ACHN (cell line): ENCODE measurements at regions not wholly inside any gene's neighbourhood (a gene's known extent, or its start where the extent isn't known, plus 50 kb on each side); places are given as distances from the start of the nearest gene placed in this dataset.

ENCODE experiments used
- DNase-seq: peaks from one replicate; pipeline ENCODE4 v3.0.0-alpha.2; 2015
- in situ Hi-C: cut with HindIII; loops from 2 replicates; pipeline ENCODE4 v1.10.0; 2017; ENCODE audit warnings: low sequenced_read_pairs, low pct_ligation_motif_present, low pct_unique_long_range_greater_than_20kb

GRCh38 chr7:46518713-46519112, 597.6 kb upstream of the IGFBP3 start:
- in situ Hi-C loops, result no loop called here

GRCh38 chr7:46515844-46516590, 594.9 kb upstream of the IGFBP3 start:
- in situ Hi-C loops, result no loop called here
- no peak for DNase-seq

More at GRCh38 chr7:46518713-46519112, 597.6 kb upstream of the IGFBP3 start:
- DNase-seq, result no peak

DNA sequence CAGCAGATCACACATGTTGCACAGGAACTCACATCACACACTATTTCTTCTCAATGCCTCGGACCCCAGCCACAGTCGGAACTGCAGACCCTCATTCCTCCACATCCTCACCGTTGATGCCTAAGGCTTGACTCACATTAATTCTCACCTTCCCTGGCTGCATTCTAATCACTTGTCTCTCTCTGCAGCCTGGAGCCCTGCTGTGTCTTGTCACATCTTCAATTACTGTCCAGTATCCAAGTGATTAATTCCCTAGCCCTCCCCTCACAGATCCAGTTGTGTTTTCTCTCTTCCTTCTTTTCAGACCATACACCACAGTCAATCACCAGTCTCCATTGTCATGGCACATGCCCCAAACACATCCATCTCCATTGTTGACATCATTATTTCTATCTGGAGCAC, 592.4 kb upstream of the IGFBP3 start:
- no peak for DNase-seq
- in situ Hi-C loops, result no loop called here

DNA sequence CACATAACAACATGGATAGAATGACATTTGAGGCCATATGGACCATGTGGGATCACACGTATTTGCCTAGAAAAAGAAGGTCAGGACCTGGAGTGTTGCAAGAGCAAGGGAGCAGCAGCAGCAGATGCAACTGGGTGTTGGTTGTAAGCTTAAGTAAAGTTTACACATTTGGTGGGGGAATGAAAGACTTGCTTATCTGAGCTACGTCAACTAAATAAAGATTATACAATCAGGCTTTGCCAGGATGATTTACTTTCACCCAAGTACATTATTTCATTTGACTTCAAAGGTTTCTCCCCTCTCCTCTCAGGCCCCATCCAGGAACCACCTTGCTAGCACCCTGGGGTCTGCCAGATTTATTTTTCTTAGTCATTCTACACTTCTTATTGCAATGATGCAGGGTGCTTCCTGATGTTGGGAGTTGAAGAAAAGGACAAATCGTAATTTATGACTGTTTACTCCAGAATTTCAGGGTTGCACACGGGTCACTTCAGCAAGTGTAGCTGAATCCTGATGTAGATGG, 591.9 kb upstream of the IGFBP3 start:
- DNase-seq, result no peak
- in situ Hi-C loops, result no loop called here

DNA sequence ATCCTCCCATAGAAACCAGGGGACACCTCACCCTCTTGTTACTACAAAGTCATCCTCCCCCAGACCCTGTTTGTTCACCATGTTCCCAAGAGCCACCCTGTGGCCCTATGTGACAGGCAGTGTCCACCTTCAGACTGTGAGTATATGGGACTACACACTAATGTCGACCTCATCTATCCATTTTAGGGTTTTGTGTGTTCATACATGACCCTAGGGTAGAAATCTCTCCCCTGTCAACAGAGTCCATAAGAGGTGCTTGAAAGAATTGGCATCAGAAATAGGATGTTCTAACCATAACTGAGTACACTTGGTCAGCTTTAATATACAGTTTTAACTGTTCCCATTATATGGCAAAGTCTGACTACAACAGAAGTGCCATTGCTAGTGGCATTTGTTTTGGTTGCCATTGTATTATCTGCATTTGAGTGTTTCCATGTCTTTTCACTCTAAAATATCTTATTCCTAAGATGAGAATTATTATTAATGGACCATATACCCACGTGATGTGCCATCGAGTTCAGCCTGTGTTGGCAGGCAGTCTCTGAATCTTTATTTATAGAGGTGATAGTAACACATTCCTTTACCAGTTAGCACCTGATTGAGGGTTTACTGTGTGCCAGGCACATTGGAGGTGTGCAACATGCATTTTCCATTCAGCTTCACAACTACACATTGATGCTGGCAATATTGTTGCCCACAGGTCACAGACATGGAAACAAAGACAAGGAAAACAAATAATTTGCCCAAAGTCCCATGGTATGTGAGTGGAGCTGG, 590.6 kb upstream of the IGFBP3 start:
- DNase-seq, result no peak
- in situ Hi-C loops, result no loop called here

DNA sequence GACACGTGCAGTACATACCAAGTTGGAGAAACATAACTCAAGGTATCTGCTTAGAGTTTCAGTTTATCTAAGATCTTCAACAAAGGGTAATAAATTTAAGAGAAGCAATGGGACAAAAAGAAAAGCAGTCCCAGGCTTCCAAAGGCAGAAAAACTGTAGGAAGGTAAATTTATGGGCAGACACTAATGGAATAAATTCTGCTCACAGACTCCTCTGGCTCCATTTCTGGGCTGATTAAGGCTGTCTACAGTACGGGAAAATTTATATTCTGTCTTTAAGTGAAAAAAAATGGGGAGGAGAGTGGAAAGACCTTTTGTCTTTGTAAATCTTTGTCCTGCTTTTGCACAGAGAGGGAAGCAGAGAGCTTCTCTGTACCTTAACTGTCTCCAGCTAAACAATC, 587.5 kb upstream of the IGFBP3 start:
- in situ Hi-C loops, result no loop called here
- DNase-seq, result no peak

DNA sequence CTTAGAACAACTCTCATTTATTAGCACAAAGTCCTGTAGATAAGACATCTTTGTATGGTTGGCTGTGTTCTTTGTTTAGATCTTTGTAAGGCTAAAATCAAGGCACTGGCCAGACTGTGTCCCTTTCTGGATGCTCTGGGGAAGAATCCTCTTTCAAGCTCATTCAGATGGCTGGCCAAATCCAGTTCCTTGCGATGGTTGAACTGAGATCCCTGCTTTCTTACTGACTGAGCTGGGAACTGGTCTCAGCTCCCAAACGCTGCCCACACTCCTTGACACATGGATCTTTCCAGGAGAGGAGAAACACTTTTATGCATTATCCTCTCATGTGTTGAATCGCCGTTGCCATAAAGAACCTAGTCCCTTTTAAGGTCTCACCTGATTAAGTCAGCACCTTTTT, 586.5 kb upstream of the IGFBP3 start:
- no peak for DNase-seq
- in situ Hi-C loops, result no loop called here

DNA sequence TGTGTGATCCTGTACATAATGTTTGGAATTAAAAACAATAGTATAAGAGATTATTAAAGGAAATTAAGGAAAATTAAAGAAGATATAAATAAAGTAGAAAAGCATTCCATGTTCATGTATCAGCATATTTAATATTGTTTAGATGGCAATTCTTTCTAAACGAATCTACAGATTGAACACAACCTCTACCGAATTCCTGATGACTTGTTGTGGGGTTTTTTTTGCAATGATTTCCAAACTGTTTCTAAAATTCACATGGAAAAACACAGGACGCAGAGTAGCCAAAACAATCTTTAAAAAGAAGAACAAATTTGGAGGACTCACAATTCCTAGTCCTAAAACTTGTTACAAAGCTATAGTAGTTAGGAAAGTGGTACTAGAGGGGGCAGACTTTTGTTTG, 573.4 kb upstream of the IGFBP3 start:
- in situ Hi-C loops, result no loop called here

DNA sequence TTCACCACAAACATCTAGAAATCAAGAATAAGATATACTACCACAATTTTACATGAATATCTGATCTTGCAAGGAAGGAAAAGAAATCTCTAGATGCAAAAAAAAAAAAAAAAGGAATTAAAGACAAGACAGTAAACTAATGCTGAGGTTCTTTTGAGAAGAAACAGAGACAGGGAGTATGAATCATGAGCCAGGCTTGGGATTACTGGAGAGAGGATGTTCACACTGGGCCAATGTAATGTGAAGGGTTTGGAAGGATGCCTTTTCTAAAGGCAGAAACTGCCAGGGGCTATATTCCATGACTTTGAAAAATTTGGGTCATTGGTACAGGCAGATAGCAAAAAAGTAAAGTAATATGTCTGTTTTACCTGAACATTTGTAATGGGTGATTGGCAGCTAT, 573.0 kb upstream of the IGFBP3 start:
- in situ Hi-C loops, result no loop called here

More for the DNA sequence above, 573.4 kb upstream of the IGFBP3 start:
- DNase-seq, result no peak

GRCh38 chr7:46493196-46493595, 572.1 kb upstream of the IGFBP3 start:
- no peak for DNase-seq
- in situ Hi-C loops, result no loop called here

More for the DNA sequence above, 573.0 kb upstream of the IGFBP3 start:
- no peak for DNase-seq

DNA sequence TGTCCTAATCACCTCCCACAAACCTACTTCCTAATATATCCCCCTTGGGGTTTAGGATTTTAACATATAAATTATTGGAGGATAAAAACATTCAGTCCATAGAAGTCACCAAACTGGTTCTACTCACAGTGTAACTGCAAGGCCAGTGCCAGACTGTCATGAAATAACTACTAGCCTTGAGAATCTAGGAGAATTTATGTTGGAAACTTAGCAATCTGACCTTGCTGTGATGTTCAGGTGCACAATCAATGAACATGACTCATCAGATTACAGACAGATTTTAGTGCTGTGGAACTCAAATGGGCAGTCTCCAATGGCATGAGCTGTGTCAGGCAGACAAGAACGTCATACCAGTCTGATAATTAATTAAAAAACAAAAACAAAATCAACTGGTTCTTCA, 571.4 kb upstream of the IGFBP3 start:
- in situ Hi-C loops, result no loop called here
- DNase-seq, result no peak

DNA sequence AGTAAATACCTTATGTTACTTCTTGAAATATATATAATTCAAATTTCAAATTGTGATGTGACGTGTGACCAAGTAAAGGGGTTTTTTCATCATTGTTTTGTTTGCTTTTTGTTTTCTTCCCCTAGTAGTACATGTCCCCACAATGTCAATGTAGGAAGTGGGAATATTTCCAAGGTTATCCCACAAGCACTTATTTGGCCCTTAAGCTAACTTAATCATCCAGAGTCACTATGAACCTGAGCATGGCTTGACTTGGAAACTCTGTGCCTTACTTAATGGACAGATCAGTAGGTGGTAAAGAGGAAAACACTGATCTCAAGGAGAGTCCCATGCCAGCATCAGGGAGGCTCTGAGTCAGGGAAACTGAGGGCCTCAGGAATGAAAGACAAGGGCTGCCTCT, 569.3 kb upstream of the IGFBP3 start:
- in situ Hi-C loops, result no loop called here

GRCh38 chr7:46489106-46489505, 568.0 kb upstream of the IGFBP3 start:
- in situ Hi-C loops, result no loop called here
- no peak for DNase-seq

More for the DNA sequence above, 569.3 kb upstream of the IGFBP3 start:
- DNase-seq, result no peak

DNA sequence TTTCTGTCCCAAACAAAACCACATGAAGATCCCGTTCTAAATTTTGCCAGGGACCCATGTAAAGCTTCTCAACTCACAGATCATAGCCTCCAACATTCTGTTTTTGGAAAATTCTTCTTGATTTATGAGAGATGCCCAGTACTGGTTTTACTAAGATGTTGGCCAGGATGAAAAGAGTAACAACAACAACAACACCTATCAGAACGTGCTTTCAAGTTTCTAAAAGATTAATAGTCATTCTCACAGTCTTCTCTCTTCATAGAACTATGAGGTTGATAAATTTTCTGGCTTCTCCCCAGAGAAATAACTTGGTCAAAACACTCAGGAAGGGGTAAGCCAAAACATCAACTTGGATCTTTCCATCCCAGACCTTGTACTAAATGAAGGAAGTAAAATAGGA, 567.5 kb upstream of the IGFBP3 start:
- in situ Hi-C loops, result no loop called here
- DNase-seq, result no peak

DNA sequence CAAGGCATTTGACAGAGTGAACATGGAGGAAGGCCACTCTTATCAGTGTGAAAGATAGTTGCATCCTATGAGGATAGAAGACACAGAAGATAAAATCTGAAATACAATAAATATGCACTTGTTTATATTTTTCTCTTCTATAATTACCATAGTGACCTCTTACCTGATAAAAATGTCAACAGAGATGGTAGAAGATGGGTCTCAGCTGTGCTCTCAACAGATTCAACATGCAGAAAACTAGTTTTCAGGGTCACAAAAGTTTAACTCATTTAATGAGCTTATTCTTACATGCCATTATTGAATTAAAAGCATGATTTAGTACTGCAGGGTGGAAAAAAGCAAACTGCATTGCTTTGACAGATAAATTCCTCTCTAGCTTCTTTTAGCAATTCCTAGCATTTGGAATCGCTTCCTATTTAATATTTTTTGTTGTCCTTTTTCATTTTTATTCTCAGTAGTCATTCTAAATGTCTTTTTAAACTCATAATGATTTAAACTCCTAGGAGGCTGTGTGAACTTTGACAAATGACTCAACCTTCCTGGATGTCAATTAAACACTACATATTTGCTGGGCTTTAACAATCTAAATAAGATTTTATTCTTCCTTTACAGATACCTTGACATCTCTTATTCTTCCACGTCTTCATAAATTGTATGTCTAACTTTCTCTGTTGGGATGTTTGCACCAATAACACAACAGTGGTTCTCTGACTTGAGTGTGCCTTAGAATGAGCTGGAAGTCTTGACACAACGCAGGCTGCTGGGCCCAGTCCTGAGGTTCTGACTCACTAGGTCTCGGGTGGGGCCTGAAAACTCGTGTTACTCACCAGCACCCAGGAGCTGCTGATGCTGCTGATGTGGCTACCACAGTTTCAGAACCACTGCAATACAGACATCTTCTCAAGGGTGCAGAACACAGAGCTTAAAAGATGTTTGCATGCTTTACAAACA, 565.5 kb upstream of the IGFBP3 start:
- in situ Hi-C loops, result no loop called here
- DNase-seq, result no peak

DNA sequence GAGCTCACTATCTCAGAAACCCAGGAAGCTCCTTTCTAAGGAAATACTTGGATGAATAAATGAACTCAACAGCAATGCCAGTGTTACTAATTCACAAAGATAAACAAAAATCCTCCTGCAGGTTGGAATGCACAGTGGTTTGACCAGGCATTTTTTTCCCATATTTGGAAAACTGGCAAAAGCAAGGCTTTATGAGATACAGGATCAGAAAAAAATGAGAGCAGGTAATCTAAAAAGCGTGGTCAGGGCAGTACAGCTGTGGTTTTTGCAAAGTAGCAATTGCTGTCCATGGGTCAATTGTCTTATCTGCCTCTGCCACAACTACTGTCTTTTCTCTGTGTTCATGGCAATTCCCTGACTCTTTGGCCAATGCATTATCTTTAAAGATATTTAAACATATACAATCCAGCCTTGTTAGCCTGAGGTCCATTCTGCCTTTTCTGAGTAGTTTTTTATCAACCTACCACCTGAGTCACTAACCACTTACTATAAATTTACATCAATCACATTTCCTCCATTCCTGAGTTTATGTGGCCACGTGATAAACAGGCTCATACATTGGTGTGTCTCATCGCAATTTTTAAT, 564.5 kb upstream of the IGFBP3 start:
- in situ Hi-C loops, result no loop called here
- DNase-seq, result no peak

GRCh38 chr7:46484906-46485305, 563.8 kb upstream of the IGFBP3 start:
- DNase-seq, result no peak

DNA sequence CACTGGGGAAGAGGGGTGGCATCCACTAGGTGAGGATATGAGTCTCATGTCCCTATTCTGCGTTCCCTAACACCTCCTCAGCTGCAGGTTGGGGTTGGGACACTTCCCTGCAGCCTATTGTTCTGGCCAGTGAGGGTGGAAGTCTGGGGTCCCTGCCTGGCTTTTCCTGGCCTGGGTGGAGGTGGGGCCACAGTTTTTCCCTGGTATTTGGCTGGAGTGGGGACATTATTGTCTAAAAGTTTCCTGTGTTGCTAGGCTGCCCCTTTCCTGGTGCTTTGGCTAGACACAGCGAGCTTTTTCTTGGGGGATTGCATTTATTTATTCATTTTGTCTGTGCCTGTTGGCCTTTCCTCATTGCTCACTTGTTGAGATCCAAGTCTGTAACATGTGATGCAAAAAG, 559.5 kb upstream of the IGFBP3 start:
- in situ Hi-C loops, result no loop called here
- no peak for DNase-seq

More at GRCh38 chr7:46484906-46485305, 563.8 kb upstream of the IGFBP3 start:
- in situ Hi-C loops, result no loop called here
